Kidney (tissue), 13 donors: ENCODE measurements at regions not wholly inside any gene's neighbourhood (a gene's known extent, or its start where the extent isn't known, plus 50 kb on each side); places are given as distances from the start of the nearest gene placed in this dataset.

ENCODE experiments used
- DNase-seq, 5 donors: peaks; one replicate each; pipeline ENCODE4 v3.0.0-alpha.2; 2013 to 2020
- FAIRE-seq: peaks from 2 replicates; lab custom pipeline; 2012; peaks lifted over from hg19 to GRCh38; lab: Jason Lieb, UNC
- H3K27ac ChIP-seq, 2 donors: one replicate each; pipeline ENCODE4 v1.7.0; 2013; ENCODE audit warnings: low read depth in 2 of 2, low read length in 2 of 2, inconsistent platforms in 1 of 2
- H3K27me3 ChIP-seq: one replicate; pipeline ENCODE4 v1.7.1; 2013; ENCODE audit warnings: low read length, inconsistent platforms; ENCODE audit not compliant: control insufficient read depth, insufficient read depth
- H3K36me3 ChIP-seq, 3 donors: one replicate each; pipeline versions ENCODE4 v1.7.0 to v1.7.1; 2013; ENCODE audit warnings: low read length in 3 of 3, control low read depth in 1 of 3, inconsistent platforms in 1 of 3; ENCODE audit not compliant: insufficient read depth in 3 of 3, control insufficient read depth in 2 of 3
- H3K4me1 ChIP-seq, 3 donors: one replicate each; pipeline versions ENCODE4 v1.7.0 to v1.7.1; 2013; ENCODE audit warnings: low read length in 3 of 3, inconsistent platforms in 1 of 3, low read depth in 1 of 3; ENCODE audit not compliant: control insufficient read depth in 2 of 3, insufficient read depth in 2 of 3
- H3K4me3 ChIP-seq, 3 donors: one replicate each; pipeline versions ENCODE4 v1.7.0 to v1.8.1; 2013; ENCODE audit warnings: low read length in 3 of 3, control low read depth in 1 of 3, inconsistent platforms in 1 of 3
- H3K9ac ChIP-seq, 3 donors: one replicate each; pipeline versions ENCODE4 v1.7.0 to v1.7.1; 2013; ENCODE audit warnings: low read length in 3 of 3, control low read depth in 1 of 3, inconsistent platforms in 1 of 3
- H3K9me3 ChIP-seq, 3 donors: one replicate each; pipeline versions ENCODE4 v1.7.0 to v1.7.1; 2013; ENCODE audit warnings: low read length in 3 of 3, control low read depth in 1 of 3, inconsistent platforms in 1 of 3; ENCODE audit not compliant: control insufficient read depth in 2 of 3, insufficient read depth in 1 of 3
- intact Hi-C: fragments of 100-400 bp; cut with DNase I; formaldehyde crosslinking; loops from one replicate; pipeline ENCODE4 v1.11.1; 2022
- TF ChIP-seq, protein P1 (sequence below): IDR thresholded peaks from 3 replicates; pipeline ENCODE4 v1.5.1; 2012; ENCODE audit warnings: mild to moderate bottlenecking, moderate library complexity, borderline replicate concordance; ENCODE audit not compliant: insufficient read depth; ENCODE audit errors: extremely low read depth
- donor health status: control.
- donor health status: control.
- donor health status: control.
- donor health status: control.
- donor health status: control.
- donor health status: DM: yes; HTN: yes; CAD: no.
- donor health status: Normal renal cell carcinoma (clear cell type).

DNA sequence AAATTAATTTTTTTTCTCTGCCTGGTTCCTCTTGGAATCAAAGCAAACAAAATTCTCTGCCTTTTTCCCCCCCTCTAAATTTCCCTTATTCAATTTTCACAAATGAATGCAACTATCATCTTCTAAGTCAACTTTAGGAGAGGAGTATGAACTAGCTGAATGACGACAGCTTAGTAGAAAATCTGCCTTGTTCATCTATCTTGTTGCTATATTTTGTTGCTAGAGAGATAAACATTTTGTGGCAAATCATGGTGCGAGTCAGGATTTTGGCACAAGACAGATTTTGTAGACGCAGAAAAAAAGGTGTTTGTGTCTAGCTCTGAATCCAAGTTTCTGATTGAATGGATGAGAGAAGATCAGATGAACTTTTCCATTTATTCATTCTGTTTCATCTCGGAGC lies 81.0 kb upstream of the FZD8 start:
- intact Hi-C loops, result no loop called here
- Histone ChIP-seq H3K36me3 (no peaks in the 10 kb centered on the region), H3K9me3 (no peaks in the 10 kb centered on the region), H3K4me1 (no peaks in the 10 kb centered on the region), H3K4me3 (no peak overlapping the region), H3K27me3 (no peaks in the 10 kb centered on the region), H3K27ac (no peak overlapping the region), H3K9ac (no peak overlapping the region)
- TF ChIP-seq, protein P1, sequence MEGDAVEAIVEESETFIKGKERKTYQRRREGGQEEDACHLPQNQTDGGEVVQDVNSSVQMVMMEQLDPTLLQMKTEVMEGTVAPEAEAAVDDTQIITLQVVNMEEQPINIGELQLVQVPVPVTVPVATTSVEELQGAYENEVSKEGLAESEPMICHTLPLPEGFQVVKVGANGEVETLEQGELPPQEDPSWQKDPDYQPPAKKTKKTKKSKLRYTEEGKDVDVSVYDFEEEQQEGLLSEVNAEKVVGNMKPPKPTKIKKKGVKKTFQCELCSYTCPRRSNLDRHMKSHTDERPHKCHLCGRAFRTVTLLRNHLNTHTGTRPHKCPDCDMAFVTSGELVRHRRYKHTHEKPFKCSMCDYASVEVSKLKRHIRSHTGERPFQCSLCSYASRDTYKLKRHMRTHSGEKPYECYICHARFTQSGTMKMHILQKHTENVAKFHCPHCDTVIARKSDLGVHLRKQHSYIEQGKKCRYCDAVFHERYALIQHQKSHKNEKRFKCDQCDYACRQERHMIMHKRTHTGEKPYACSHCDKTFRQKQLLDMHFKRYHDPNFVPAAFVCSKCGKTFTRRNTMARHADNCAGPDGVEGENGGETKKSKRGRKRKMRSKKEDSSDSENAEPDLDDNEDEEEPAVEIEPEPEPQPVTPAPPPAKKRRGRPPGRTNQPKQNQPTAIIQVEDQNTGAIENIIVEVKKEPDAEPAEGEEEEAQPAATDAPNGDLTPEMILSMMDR, result no peak
- FAIRE-seq (no peak), DNase-seq (no peak)

- FAIRE-seq (no peak), DNase-seq (no peak)
- no peaks in the 10 kb centered on the region for H3K27me3 ChIP-seq
- no peak overlapping the region for H3K4me3 ChIP-seq
- H3K9me3 ChIP-seq, result no peaks in the 10 kb centered on the region
- intact Hi-C loops, result no loop called here
- no peak overlapping the region for H3K27ac ChIP-seq
- no peak overlapping the region for H3K9ac ChIP-seq
- TF ChIP-seq, protein P1, result no peak
- no peaks in the 10 kb centered on the region for H3K36me3 ChIP-seq
- H3K4me1 ChIP-seq, result no peaks in the 10 kb centered on the region
Observed at GRCh38 chr10:35722636-35723035, 80.5 kb upstream of the FZD8 start.

DNA sequence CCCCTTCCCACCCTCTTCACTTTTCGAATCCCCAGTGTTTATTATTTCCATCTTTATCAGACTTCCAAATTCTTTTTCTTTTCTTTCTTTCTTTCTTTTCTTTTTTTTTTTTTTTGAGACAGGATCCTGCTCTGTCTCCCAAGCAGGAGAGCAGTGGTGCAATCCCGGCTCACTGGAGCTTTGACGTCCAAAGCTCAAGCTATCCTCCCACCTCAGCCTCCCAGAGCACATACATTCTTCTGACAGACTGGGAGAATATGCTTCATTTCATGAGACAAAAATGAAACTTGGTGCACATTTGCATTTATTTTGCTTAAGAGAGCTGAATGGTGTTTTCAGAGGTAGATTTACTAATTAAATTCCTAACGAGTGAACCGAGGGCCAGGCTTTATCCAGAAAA lies 80.1 kb upstream of the FZD8 start:
- Histone ChIP-seq H3K9me3 (no peaks in the 10 kb centered on the region), H3K4me3 (no peak overlapping the region), H3K9ac (no peak overlapping the region), H3K36me3 (no peaks in the 10 kb centered on the region), H3K4me1 (no peaks in the 10 kb centered on the region), H3K27me3 (no peaks in the 10 kb centered on the region), H3K27ac (no peak overlapping the region)
- intact Hi-C loops, result no loop called here
- FAIRE-seq, result no peak
- no peak for DNase-seq
- TF ChIP-seq, protein P1, result no peak

- Histone ChIP-seq H3K9ac (no peak overlapping the region), H3K4me1 (no peaks in the 10 kb centered on the region), H3K4me3 (no peak overlapping the region), H3K27ac (no peak overlapping the region), H3K9me3 (no peaks in the 10 kb centered on the region), H3K36me3 (no peaks in the 10 kb centered on the region), H3K27me3 (no peaks in the 10 kb centered on the region)
- TF ChIP-seq, protein P1, result no peak
- intact Hi-C loops, result no loop called here
- DNase-seq, result no peak
- FAIRE-seq, result no peak
Observed at GRCh38 chr10:35720366-35720765, 78.3 kb upstream of the FZD8 start.
